Fibroblast of skin of right biceps (primary cell): ENCODE measurements at regions not wholly inside any gene's neighbourhood (a gene's known extent, or its start where the extent isn't known, plus 50 kb on each side); places are given as distances from the start of the nearest gene placed in this dataset.

Experiments used
- DNase-seq: peaks from one replicate; pipeline ENCODE4 v3.0.0-alpha.2; 2013

- DNase-seq: peak; percentile 58
Observed at GRCh38 chr17:77308861-77309726, 168.3 kb downstream of the SEC14L1 start.

GRCh38 chr17:77310336-77310735, 169.6 kb downstream of the SEC14L1 start:
- no peak for DNase-seq

- no peak for DNase-seq
Observed at GRCh38 chr17:77311371-77311981, 170.7 kb downstream of the SEC14L1 start.

GRCh38 chr17:77312061-77312701, 171.4 kb downstream of the SEC14L1 start:
- DNase-seq: no peak

- DNase-seq: peak; percentile 72
Observed at GRCh38 chr17:77312786-77313599, 172.2 kb downstream of the SEC14L1 start.

- DNase-seq: no peak
Observed at GRCh38 chr17:77313831-77314230, 173.1 kb downstream of the SEC14L1 start.

- no peak for DNase-seq
Observed at GRCh38 chr17:77314601-77315000, 173.8 kb downstream of the SEC14L1 start.

- DNase-seq: no peak
Observed at GRCh38 chr17:77315010-77315409, 174.2 kb downstream of the SEC14L1 start.

GRCh38 chr17:77315551-77316190, 174.9 kb downstream of the SEC14L1 start:
- DNase-seq: no peak

GRCh38 chr17:77316191-77316641, 175.4 kb downstream of the SEC14L1 start:
- DNase-seq: peak; percentile 66

- DNase-seq: no peak
Observed at GRCh38 chr17:77316651-77317050, 175.9 kb downstream of the SEC14L1 start.

GRCh38 chr17:77317091-77317750, 176.5 kb downstream of the SEC14L1 start:
- DNase-seq: no peak

GRCh38 chr17:77318021-77318420, 177.3 kb downstream of the SEC14L1 start:
- DNase-seq: no peak

- peak; percentile 46 for DNase-seq
Observed at GRCh38 chr17:77318491-77319210, 177.9 kb downstream of the SEC14L1 start.

- peak; percentile 95 for DNase-seq
Observed at GRCh38 chr17:77319211-77320043, 178.7 kb downstream of the SEC14L1 start.

- peak; percentile 79 for DNase-seq
Observed at GRCh38 chr17:77320044-77320440, 179.3 kb downstream of the SEC14L1 start.

GRCh38 chr17:77320485-77321256, 179.9 kb downstream of the SEC14L1 start:
- DNase-seq: peak; percentile 80

- peak; percentile 40 for DNase-seq
Observed at GRCh38 chr17:77321649-77322513, 181.1 kb downstream of the SEC14L1 start.
